Osteocyte (in vitro differentiated cells): ENCODE measurements at regions not wholly inside any gene's neighbourhood (a gene's known extent, or its start where the extent isn't known, plus 50 kb on each side); places are given as distances from the start of the nearest gene placed in this dataset.
"Not testable (repeated sequence)": the region's sequence is repeated elsewhere in the genome, so short reads cannot be mapped to it uniquely, and the experiment has no call there.

ENCODE experiments used
- DNase-seq: peaks from one replicate; pipeline ENCODE4 v3.0.0; 2021; ENCODE audit warnings: mixed read lengths; ENCODE audit not compliant: unreplicated experiment; ENCODE audit errors: extremely low spot score
- H3K27ac Mint-ChIP-seq: one replicate; pipeline ENCODE4 v1.8.0; 2021; ENCODE audit warnings: mild to moderate bottlenecking, mixed read lengths; ENCODE audit not compliant: unreplicated experiment
- H3K27me3 Mint-ChIP-seq: one replicate; pipeline ENCODE4 v1.8.0; 2021; ENCODE audit warnings: mixed read lengths; ENCODE audit not compliant: unreplicated experiment
- H3K36me3 Mint-ChIP-seq: one replicate; pipeline ENCODE4 v1.8.0; 2021; ENCODE audit warnings: mixed read lengths; ENCODE audit not compliant: unreplicated experiment
- H3K4me1 Mint-ChIP-seq: one replicate; pipeline ENCODE4 v1.8.0; 2021; ENCODE audit warnings: mixed read lengths; ENCODE audit not compliant: unreplicated experiment
- H3K4me3 Mint-ChIP-seq: one replicate; pipeline ENCODE4 v1.8.0; 2021; ENCODE audit warnings: mild to moderate bottlenecking, moderate library complexity, mixed read lengths; ENCODE audit not compliant: unreplicated experiment
- H3K9me3 Mint-ChIP-seq: one replicate; pipeline ENCODE4 v1.8.0; 2021; ENCODE audit warnings: mixed read lengths; ENCODE audit not compliant: unreplicated experiment
- CTCF ChIP-seq: fragments of 200-600 bp; sonication (generic); IDR thresholded peaks from 2 replicates; pipeline ENCODE4 v1.5.0; 2021; ENCODE audit warnings: antibody characterized with exemption, mild to moderate bottlenecking, moderate library complexity

GRCh38 chr4:18608908-18609533 lies 587.5 kb upstream of the LCORL start:
- Mint-ChIP-seq H3K4me1 (no peaks in the 10 kb centered on the region), H3K27ac (no peak overlapping the region), H3K9me3 (peaks cover 7% of the 10 kb centered on the region), H3K27me3 (no peaks in the 10 kb centered on the region), H3K36me3 (no peaks in the 10 kb centered on the region), H3K4me3 (no peak overlapping the region)
- DNase-seq: no peak
- no peak for TF ChIP-seq CTCF

GRCh38 chr4:18602610-18603009 lies 581.1 kb upstream of the LCORL start:
- not testable (repeated sequence) for H3K4me1 Mint-ChIP-seq, H3K27me3 Mint-ChIP-seq, H3K4me3 Mint-ChIP-seq, H3K36me3 Mint-ChIP-seq, H3K27ac Mint-ChIP-seq, H3K9me3 Mint-ChIP-seq, DNase-seq

GRCh38 chr4:18593297-18594002 lies 571.9 kb upstream of the LCORL start:
- H3K27ac Mint-ChIP-seq: no peak overlapping the region
- H3K36me3 Mint-ChIP-seq: no peaks in the 10 kb centered on the region
- peak overlapping the region; percentile 39 for H3K4me3 Mint-ChIP-seq
- peaks cover 12% of the 10 kb centered on the region for H3K27me3 Mint-ChIP-seq
- DNase-seq: no peak
- peaks cover 9% of the 10 kb centered on the region for H3K4me1 Mint-ChIP-seq
- H3K9me3 Mint-ChIP-seq: no peaks in the 10 kb centered on the region
- TF ChIP-seq CTCF: peak; percentile 88

- H3K4me3 Mint-ChIP-seq: no peak overlapping the region
- peaks cover 3% of the 10 kb centered on the region for H3K27me3 Mint-ChIP-seq
- H3K27ac Mint-ChIP-seq: no peak overlapping the region
- no peaks in the 10 kb centered on the region for H3K36me3 Mint-ChIP-seq
- H3K9me3 Mint-ChIP-seq: no peaks in the 10 kb centered on the region
- DNase-seq: no peak
- TF ChIP-seq CTCF: no peak
- H3K4me1 Mint-ChIP-seq: no peaks in the 10 kb centered on the region
These were observed 561.3 kb upstream of the LCORL start for GRCh38 chr4:18582841-18583240.

GRCh38 chr4:18578307-18578706 lies 556.8 kb upstream of the LCORL start:
- H3K4me1 Mint-ChIP-seq: no peaks in the 10 kb centered on the region
- H3K36me3 Mint-ChIP-seq: no peaks in the 10 kb centered on the region
- H3K4me3 Mint-ChIP-seq: no peak overlapping the region
- no peak for DNase-seq
- no peak overlapping the region for H3K27ac Mint-ChIP-seq
- no peaks in the 10 kb centered on the region for H3K9me3 Mint-ChIP-seq
- peaks cover 2% of the 10 kb centered on the region for H3K27me3 Mint-ChIP-seq
- no peak for TF ChIP-seq CTCF
